Osteoblast (primary cell): ENCODE measurements at regions not wholly inside any gene's neighbourhood (a gene's known extent, or its start where the extent isn't known, plus 50 kb on each side); places are given as distances from the start of the nearest gene placed in this dataset.
A peak's percentile ranks its signal among the peaks of the same experiment; 100 is the strongest.

Source experiments
- DNase-seq: peaks from one replicate; pipeline ENCODE4 v3.0.0; 2011; ENCODE audit warnings: low spot score, mixed read lengths; ENCODE audit not compliant: insufficient read length; ENCODE audit errors: missing footprints
- H2AFZ ChIP-seq: 2 replicates; pipeline ENCODE4 v1.6.0; 2011; ENCODE audit warnings: mild to moderate bottlenecking, low read length
- H3K27ac ChIP-seq: 2 replicates; pipeline ENCODE4 v1.5.1; 2011; ENCODE audit warnings: mild to moderate bottlenecking, low read depth, low read length, moderate library complexity
- H3K27me3 ChIP-seq: 2 replicates; pipeline ENCODE4 v1.6.0; 2012; ENCODE audit warnings: mild to moderate bottlenecking, control low read depth, inconsistent platforms, low read length, moderate library complexity; ENCODE audit not compliant: insufficient read depth
- H3K36me3 ChIP-seq: 2 replicates; pipeline ENCODE4 v1.5.1; 2011; ENCODE audit warnings: mild to moderate bottlenecking, low read length, control low read depth, moderate library complexity; ENCODE audit not compliant: insufficient read depth
- H3K4me1 ChIP-seq: 2 replicates; pipeline ENCODE4 v1.5.1; 2011; ENCODE audit warnings: mild to moderate bottlenecking, low read length, control low read depth, moderate library complexity; ENCODE audit not compliant: insufficient read depth
- H3K4me2 ChIP-seq: 2 replicates; pipeline ENCODE4 v1.6.0; 2011; ENCODE audit warnings: mild to moderate bottlenecking, low read length; ENCODE audit not compliant: insufficient read depth
- H3K4me3 ChIP-seq: fragments of 200-600 bp; sonication (generic); 3 replicates; pipeline ENCODE4 v1.5.1; 2012; ENCODE audit warnings: mild to moderate bottlenecking, low read length, inconsistent platforms; ENCODE audit not compliant: insufficient read depth
- H3K79me2 ChIP-seq: 2 replicates; pipeline ENCODE4 v1.6.0; 2012; ENCODE audit warnings: mild to moderate bottlenecking, low read length, control low read depth, inconsistent platforms; ENCODE audit not compliant: insufficient read depth
- H3K9me3 ChIP-seq: 2 replicates; pipeline ENCODE4 v1.5.1; 2011; ENCODE audit warnings: low read depth, low read length, control low read depth
- H4K20me1 ChIP-seq: 2 replicates; pipeline ENCODE4 v1.6.0; 2012; ENCODE audit warnings: mild to moderate bottlenecking, low read length, control low read depth; ENCODE audit not compliant: insufficient read depth
- CTCF ChIP-seq: IDR thresholded peaks from 2 replicates; pipeline ENCODE4 v1.5.1; 2011; ENCODE audit warnings: mild to moderate bottlenecking, low read depth, low read length, moderate library complexity; ENCODE audit errors: extremely low read depth

- Histone ChIP-seq H3K4me3 (no peak overlapping the region), H3K4me1 (peaks cover 19% of the 10 kb centered on the region), H3K4me2 (no peak overlapping the region), H3K79me2 (no peaks in the 10 kb centered on the region), H3K27ac (no peak overlapping the region), H4K20me1 (no peaks in the 10 kb centered on the region), H3K27me3 (no peaks in the 10 kb centered on the region), H3K9me3 (no peaks in the 10 kb centered on the region), H2AFZ (no peak overlapping the region), H3K36me3 (no peaks in the 10 kb centered on the region)
- no peak for TF ChIP-seq CTCF
- no peak for DNase-seq
Measured at GRCh38 chr15:36465304-36465703, 114.1 kb upstream of the CDIN1 start.

- Histone ChIP-seq H3K36me3 (no peaks in the 10 kb centered on the region), H4K20me1 (no peaks in the 10 kb centered on the region), H3K4me3 (no peak overlapping the region), H3K27ac (peak overlapping the region; percentile 40), H3K4me1 (peaks cover 19% of the 10 kb centered on the region), H3K27me3 (no peaks in the 10 kb centered on the region), H3K79me2 (no peaks in the 10 kb centered on the region), H2AFZ (peak overlapping the region; percentile 75), H3K4me2 (peak overlapping the region; percentile 53), H3K9me3 (no peaks in the 10 kb centered on the region)
- peak; percentile 62 for DNase-seq
- TF ChIP-seq CTCF = no peak
Measured at GRCh38 chr15:36468746-36469145, 110.7 kb upstream of the CDIN1 start.

GRCh38 chr15:36469311-36469966 lies 110.0 kb upstream of the CDIN1 start:
- Histone ChIP-seq H3K4me1 (peaks cover 19% of the 10 kb centered on the region), H3K4me2 (peak overlapping the region; percentile 53), H2AFZ (peak overlapping the region; percentile 75), H3K27ac (peak overlapping the region; percentile 43), H3K36me3 (no peaks in the 10 kb centered on the region), H4K20me1 (no peaks in the 10 kb centered on the region), H3K4me3 (no peak overlapping the region), H3K9me3 (no peaks in the 10 kb centered on the region), H3K27me3 (no peaks in the 10 kb centered on the region), H3K79me2 (no peaks in the 10 kb centered on the region)
- TF ChIP-seq CTCF = no peak
- DNase-seq = peak; percentile 25

- Histone ChIP-seq H3K4me1 (peaks cover 19% of the 10 kb centered on the region), H3K27ac (no peak overlapping the region), H4K20me1 (no peaks in the 10 kb centered on the region), H3K27me3 (no peaks in the 10 kb centered on the region), H3K4me3 (no peak overlapping the region), H3K4me2 (no peak overlapping the region), H3K36me3 (no peaks in the 10 kb centered on the region), H3K9me3 (no peaks in the 10 kb centered on the region), H2AFZ (no peak overlapping the region), H3K79me2 (no peaks in the 10 kb centered on the region)
- DNase-seq = no peak
- TF ChIP-seq CTCF = no peak
Measured at GRCh38 chr15:36472672-36473071, 106.8 kb upstream of the CDIN1 start.
